ENCODE measurements at regions not wholly inside any gene's neighbourhood (a gene's known extent, or its start where the extent isn't known, plus 50 kb on each side); places are given as distances from the start of the nearest gene placed in this dataset.

DNA sequence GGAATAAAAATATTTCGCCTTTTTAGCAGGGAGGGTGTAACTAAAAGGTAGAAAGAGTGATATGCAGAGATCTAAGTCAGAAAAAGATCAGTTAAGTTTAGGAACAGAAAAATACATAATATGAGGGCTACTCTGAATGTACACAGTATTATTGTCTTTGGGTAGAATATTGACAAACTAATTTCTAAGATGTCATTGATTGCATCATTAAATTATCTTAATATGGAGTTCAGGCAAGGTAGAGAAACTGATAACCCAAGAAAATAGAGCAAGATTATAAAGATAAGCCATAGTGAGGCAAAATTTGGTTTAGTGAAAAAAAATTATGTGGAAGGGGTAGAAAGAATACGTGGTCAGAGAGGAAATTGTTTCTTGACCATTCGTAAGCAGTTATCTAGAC, 629.0 kb upstream of the NXPH2 start:
- Histone ChIP-seq H3K4me2 (ENCODE audit: low read length) (no peak overlapping the region), H3K9me3 (ENCODE audit: low read length) (no peaks in the 10 kb centered on the region), H3K9me2 (ENCODE audit: low read depth, low read length) (no peaks in the 10 kb centered on the region), H3K4me3 (ENCODE audit: low read depth, low read length, poor library complexity, severe bottlenecking) (no peak overlapping the region), H3F3A (ENCODE audit: insufficient read depth, low read length) (no peaks in the 10 kb centered on the region), H3K9ac (ENCODE audit: low read length) (no peak overlapping the region), H2AFZ (ENCODE audit: low read length) (no peak overlapping the region), H3K27me3 (ENCODE audit: insufficient read depth, low read length) (no peaks in the 10 kb centered on the region), H3K4me1 (ENCODE audit: insufficient read depth, low read length, severe bottlenecking) (no peaks in the 10 kb centered on the region), H3K79me2 (ENCODE audit: insufficient read depth, low read length) (no peaks in the 10 kb centered on the region), H3K36me3 (ENCODE audit: insufficient read depth, low read length) (no peaks in the 10 kb centered on the region), H4K20me1 (ENCODE audit: insufficient read depth, low read length) (no peaks in the 10 kb centered on the region), H3K27ac (ENCODE audit: low read depth, low read length, poor library complexity, severe bottlenecking) (no peak overlapping the region)
- no peak for TF ChIP-seq EZH2 (IDR thresholded peaks at IDR 0.05; ENCODE audit: borderline replicate concordance, low read length)
- TF ChIP-seq, protein P1, sequence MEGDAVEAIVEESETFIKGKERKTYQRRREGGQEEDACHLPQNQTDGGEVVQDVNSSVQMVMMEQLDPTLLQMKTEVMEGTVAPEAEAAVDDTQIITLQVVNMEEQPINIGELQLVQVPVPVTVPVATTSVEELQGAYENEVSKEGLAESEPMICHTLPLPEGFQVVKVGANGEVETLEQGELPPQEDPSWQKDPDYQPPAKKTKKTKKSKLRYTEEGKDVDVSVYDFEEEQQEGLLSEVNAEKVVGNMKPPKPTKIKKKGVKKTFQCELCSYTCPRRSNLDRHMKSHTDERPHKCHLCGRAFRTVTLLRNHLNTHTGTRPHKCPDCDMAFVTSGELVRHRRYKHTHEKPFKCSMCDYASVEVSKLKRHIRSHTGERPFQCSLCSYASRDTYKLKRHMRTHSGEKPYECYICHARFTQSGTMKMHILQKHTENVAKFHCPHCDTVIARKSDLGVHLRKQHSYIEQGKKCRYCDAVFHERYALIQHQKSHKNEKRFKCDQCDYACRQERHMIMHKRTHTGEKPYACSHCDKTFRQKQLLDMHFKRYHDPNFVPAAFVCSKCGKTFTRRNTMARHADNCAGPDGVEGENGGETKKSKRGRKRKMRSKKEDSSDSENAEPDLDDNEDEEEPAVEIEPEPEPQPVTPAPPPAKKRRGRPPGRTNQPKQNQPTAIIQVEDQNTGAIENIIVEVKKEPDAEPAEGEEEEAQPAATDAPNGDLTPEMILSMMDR (IDR thresholded peaks at IDR 0.05; ENCODE audit: low read length) = no peak

DNA sequence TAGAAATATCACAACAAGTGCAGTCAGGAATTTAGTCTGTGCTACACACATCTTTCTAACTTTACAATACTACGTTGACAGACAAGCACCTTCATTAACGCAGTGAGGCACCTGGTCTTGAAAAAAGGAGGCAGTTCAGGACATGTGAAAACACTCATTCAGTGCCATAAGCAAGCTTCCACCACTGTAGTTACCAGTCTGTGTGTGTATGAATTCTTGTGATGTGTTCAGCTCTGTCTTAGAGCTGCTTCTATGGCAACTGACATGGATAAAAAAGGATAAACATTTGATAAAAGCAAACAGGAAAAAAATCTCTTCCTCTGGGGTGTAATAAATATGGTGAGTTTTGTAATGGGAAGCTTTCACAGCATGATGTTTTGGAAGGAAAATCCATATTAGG, 623.8 kb upstream of the NXPH2 start:
- H4K20me1 ChIP-seq (ENCODE audit: insufficient read depth, low read length) = no peaks in the 10 kb centered on the region
- H3F3A ChIP-seq (ENCODE audit: insufficient read depth, low read length) = no peaks in the 10 kb centered on the region
- H3K4me2 ChIP-seq (ENCODE audit: low read length) = no peak overlapping the region
- no peaks in the 10 kb centered on the region for H3K36me3 ChIP-seq (ENCODE audit: insufficient read depth, low read length)
- H3K4me1 ChIP-seq (ENCODE audit: insufficient read depth, low read length, severe bottlenecking) = no peaks in the 10 kb centered on the region
- no peak overlapping the region for H2AFZ ChIP-seq (ENCODE audit: low read length)
- TF ChIP-seq EZH2 (IDR thresholded peaks at IDR 0.05; ENCODE audit: borderline replicate concordance, low read length) = no peak
- TF ChIP-seq, protein P1 (IDR thresholded peaks at IDR 0.05; ENCODE audit: low read length) = no peak
- no peaks in the 10 kb centered on the region for H3K79me2 ChIP-seq (ENCODE audit: insufficient read depth, low read length)
- H3K4me3 ChIP-seq (ENCODE audit: low read depth, low read length, poor library complexity, severe bottlenecking) = no peak overlapping the region
- H3K9ac ChIP-seq (ENCODE audit: low read length) = no peak overlapping the region
- H3K9me3 ChIP-seq (ENCODE audit: low read length) = no peaks in the 10 kb centered on the region
- H3K9me2 ChIP-seq (ENCODE audit: low read depth, low read length) = no peaks in the 10 kb centered on the region
- H3K27me3 ChIP-seq (ENCODE audit: insufficient read depth, low read length) = no peaks in the 10 kb centered on the region
- H3K27ac ChIP-seq (ENCODE audit: low read depth, low read length, poor library complexity, severe bottlenecking) = no peak overlapping the region

DNA sequence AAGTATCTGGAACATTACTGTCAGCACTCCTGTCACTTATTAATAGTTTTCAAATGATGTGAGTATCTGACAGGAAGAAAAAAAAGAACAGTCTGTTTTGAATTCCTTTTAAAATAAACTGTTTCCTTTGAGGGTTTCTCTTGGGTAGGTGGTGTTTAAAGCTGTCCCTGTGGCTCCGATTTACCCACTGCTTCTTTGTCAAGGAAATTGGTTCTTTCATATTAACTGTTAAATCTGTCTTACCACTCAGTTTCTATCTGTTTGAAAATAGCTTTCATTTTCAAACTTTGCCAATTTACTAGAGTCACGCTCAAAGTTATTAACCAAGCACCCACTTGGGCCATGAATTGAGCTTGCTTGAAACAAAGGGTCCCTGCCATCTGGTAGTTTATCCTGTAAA, 614.6 kb upstream of the NXPH2 start:
- H3K79me2 ChIP-seq (ENCODE audit: insufficient read depth, low read length) = no peaks in the 10 kb centered on the region
- no peak overlapping the region for H3K4me3 ChIP-seq (ENCODE audit: low read depth, low read length, poor library complexity, severe bottlenecking)
- H3F3A ChIP-seq (ENCODE audit: insufficient read depth, low read length) = no peaks in the 10 kb centered on the region
- H4K20me1 ChIP-seq (ENCODE audit: insufficient read depth, low read length) = no peaks in the 10 kb centered on the region
- TF ChIP-seq, protein P1 (IDR thresholded peaks at IDR 0.05; ENCODE audit: low read length) = no peak
- TF ChIP-seq EZH2 (IDR thresholded peaks at IDR 0.05; ENCODE audit: borderline replicate concordance, low read length) = no peak
- no peaks in the 10 kb centered on the region for H3K27me3 ChIP-seq (ENCODE audit: insufficient read depth, low read length)
- H3K9ac ChIP-seq (ENCODE audit: low read length) = no peak overlapping the region
- no peak overlapping the region for H3K27ac ChIP-seq (ENCODE audit: low read depth, low read length, poor library complexity, severe bottlenecking)
- no peak overlapping the region for H2AFZ ChIP-seq (ENCODE audit: low read length)
- H3K9me3 ChIP-seq (ENCODE audit: low read length) = no peaks in the 10 kb centered on the region
- H3K9me2 ChIP-seq (ENCODE audit: low read depth, low read length) = no peaks in the 10 kb centered on the region
- H3K36me3 ChIP-seq (ENCODE audit: insufficient read depth, low read length) = no peaks in the 10 kb centered on the region
- no peak overlapping the region for H3K4me2 ChIP-seq (ENCODE audit: low read length)
- no peaks in the 10 kb centered on the region for H3K4me1 ChIP-seq (ENCODE audit: insufficient read depth, low read length, severe bottlenecking)

Data from OCI-LY1 (cell line).